Neural cell (in vitro differentiated cells): ENCODE measurements at regions not wholly inside any gene's neighbourhood (a gene's known extent, or its start where the extent isn't known, plus 50 kb on each side); places are given as distances from the start of the nearest gene placed in this dataset.

Experiments
- H2AFZ ChIP-seq: fragments of 200-600, 300-800 bp; sonication (generic), shearing (Covaris generic); 2 replicates; pipeline ENCODE4 v1.6.0; 2014; ENCODE audit warnings: low read depth, mild to moderate bottlenecking, antibody characterized with exemption, low read length, moderate library complexity
- H3F3A ChIP-seq: fragments of 200-600 bp; shearing (Covaris generic); 2 replicates; pipeline ENCODE4 v1.6.1; 2016; ENCODE audit warnings: mild to moderate bottlenecking, moderate library complexity, mixed read lengths, antibody characterized with exemption, low read length; ENCODE audit not compliant: insufficient read depth, poor library complexity, severe bottlenecking
- H3K27ac ChIP-seq: fragments of 200-600, 300-800 bp; sonication (generic), shearing (Covaris generic); 2 replicates; pipeline ENCODE4 v1.5.1; 2014; ENCODE audit warnings: mild to moderate bottlenecking, low read length, moderate library complexity
- H3K27me3 ChIP-seq: fragments of 300-800, 200-600 bp; sonication (generic), shearing (Covaris generic); 2 replicates; pipeline ENCODE4 v1.6.0; 2014; ENCODE audit warnings: mild to moderate bottlenecking, low read depth, low read length, moderate library complexity; ENCODE audit not compliant: insufficient read depth
- H3K36me3 ChIP-seq: fragments of 300-800, 200-600 bp; sonication (generic), shearing (Covaris generic); 2 replicates; pipeline ENCODE4 v1.5.1; 2014; ENCODE audit warnings: mild to moderate bottlenecking, antibody characterized with exemption, low read length, moderate library complexity; ENCODE audit not compliant: insufficient read depth
- H3K4me2 ChIP-seq: fragments of 300-800, 200-600 bp; sonication (generic), shearing (Covaris generic); 2 replicates; pipeline ENCODE4 v1.6.0; 2014; ENCODE audit warnings: mild to moderate bottlenecking, low read length
- H3K4me3 ChIP-seq: fragments of 300-800, 200-600 bp; sonication (generic), shearing (Covaris generic); 2 replicates; pipeline ENCODE4 v1.5.1; 2014; ENCODE audit warnings: mild to moderate bottlenecking, low read length, moderate library complexity
- H3K79me2 ChIP-seq: fragments of 200-600 bp; shearing (Covaris generic); replicated peaks from 2 replicates; pipeline ENCODE4 v1.6.0; 2014; ENCODE audit warnings: mild to moderate bottlenecking, low read length, moderate library complexity; ENCODE audit not compliant: insufficient read depth
- H3K9ac ChIP-seq: fragments of 300-800, 200-600 bp; sonication (generic), shearing (Covaris generic); 2 replicates; pipeline ENCODE4 v1.6.1; 2016; ENCODE audit warnings: mild to moderate bottlenecking, low read length, mixed read lengths
- H3K9me2 ChIP-seq: fragments of 200-600 bp; shearing (Covaris generic); 2 replicates; pipeline ENCODE4 v1.6.1; 2016; ENCODE audit warnings: mild to moderate bottlenecking, low read length, mixed read lengths; ENCODE audit not compliant: insufficient read depth
- H3K9me3 ChIP-seq: fragments of 200-600, 300-800 bp; sonication (generic), shearing (Covaris generic); 2 replicates; pipeline ENCODE4 v1.6.1; 2016; ENCODE audit warnings: mild to moderate bottlenecking, mixed run types, low read length, moderate library complexity, mixed read lengths
- H4K20me1 ChIP-seq: fragments of 200-600 bp; shearing (Covaris generic); 2 replicates; pipeline ENCODE4 v1.6.1; 2016; ENCODE audit warnings: mild to moderate bottlenecking, mixed run types; ENCODE audit not compliant: insufficient read depth
- CTCF ChIP-seq: fragments of 450-650 bp; IDR thresholded peaks from 2 replicates; pipeline ENCODE4 v1.5.1; 2014; ENCODE audit warnings: antibody characterized with exemption, mild to moderate bottlenecking, moderate library complexity; ENCODE audit not compliant: poor library complexity, severe bottlenecking
- EP300 ChIP-seq: fragments of 450-650 bp; conservative IDR thresholded peaks from 2 replicates; pipeline ENCODE4 v1.6.1; 2014; ENCODE audit warnings: antibody characterized with exemption, mild to moderate bottlenecking, moderate library complexity; ENCODE audit not compliant: poor library complexity, severe bottlenecking
- EZH2 ChIP-seq: fragments of 200-600, 300-800 bp; shearing (Covaris generic), sonication (generic); IDR thresholded peaks from 2 replicates; pipeline ENCODE4 v1.6.1; 2014; ENCODE audit warnings: antibody characterized with exemption, low read length, borderline replicate concordance, mild to moderate bottlenecking; ENCODE audit not compliant: insufficient read depth, poor library complexity, severe bottlenecking
- MXI1 ChIP-seq: fragments of 450-650 bp; conservative IDR thresholded peaks from 2 replicates; pipeline ENCODE4 v1.6.1; 2014; ENCODE audit warnings: antibody characterized with exemption, mild to moderate bottlenecking; ENCODE audit not compliant: poor library complexity, severe bottlenecking
- POLR2AphosphoS5 ChIP-seq: IDR thresholded peaks from 2 replicates; pipeline ENCODE4 v1.6.1; 2012
- RAD21 ChIP-seq: fragments of 450-650 bp; conservative IDR thresholded peaks from 2 replicates; pipeline ENCODE4 v1.6.1; 2014; ENCODE audit warnings: antibody characterized with exemption, mild to moderate bottlenecking, moderate library complexity
- REST ChIP-seq: IDR thresholded peaks from 2 replicates; pipeline ENCODE4 v1.6.1; 2012; ENCODE audit warnings: borderline replicate concordance
- SMC3 ChIP-seq: fragments of 450-650 bp; conservative IDR thresholded peaks from 2 replicates; pipeline ENCODE4 v1.6.1; 2014; ENCODE audit warnings: antibody characterized with exemption, mild to moderate bottlenecking, moderate library complexity; ENCODE audit not compliant: poor library complexity
- TAF1 ChIP-seq: IDR thresholded peaks from 2 replicates; pipeline ENCODE4 v1.6.1; 2012; ENCODE audit warnings: low read depth

GRCh38 chr22:46073683-46074504 is 76.4 kb upstream of the PPARA start:
- Histone ChIP-seq H3K27ac (no peak overlapping the region), H3K9ac (no peak overlapping the region), H3K36me3 (no peaks in the 10 kb centered on the region), H3K9me3 (no peaks in the 10 kb centered on the region), H3F3A (no peaks in the 10 kb centered on the region), H3K4me3 (no peak overlapping the region), H3K4me2 (no peak overlapping the region), H3K9me2 (no peaks in the 10 kb centered on the region), H3K27me3 (peaks cover 92% of the 10 kb centered on the region), H3K79me2 (no peaks in the 10 kb centered on the region), H4K20me1 (no peaks in the 10 kb centered on the region), H2AFZ (no peak overlapping the region)
- TF ChIP-seq CTCF (no peak), POLR2AphosphoS5 (no peak), EP300 (no peak), TAF1 (no peak), MXI1 (no peak), RAD21 (no peak), REST (no peak), EZH2 (no peak), SMC3 (no peak)

GRCh38 chr22:46074771-46075551 is 75.4 kb upstream of the PPARA start:
- H3K27ac ChIP-seq: no peak overlapping the region
- no peak overlapping the region for H3K4me2 ChIP-seq
- no peaks in the 10 kb centered on the region for H3K9me2 ChIP-seq
- no peak overlapping the region for H3K4me3 ChIP-seq
- H3F3A ChIP-seq: no peaks in the 10 kb centered on the region
- H3K27me3 ChIP-seq: peaks cover 90% of the 10 kb centered on the region
- no peaks in the 10 kb centered on the region for H3K36me3 ChIP-seq
- H2AFZ ChIP-seq: no peak overlapping the region
- no peaks in the 10 kb centered on the region for H4K20me1 ChIP-seq
- H3K9ac ChIP-seq: no peak overlapping the region
- H3K79me2 ChIP-seq: no peaks in the 10 kb centered on the region
- no peak for TF ChIP-seq POLR2AphosphoS5
- TF ChIP-seq TAF1: no peak
- TF ChIP-seq RAD21: no peak
- H3K9me3 ChIP-seq: no peaks in the 10 kb centered on the region
